ENCODE measurements at regions not wholly inside any gene's neighbourhood (a gene's known extent, or its start where the extent isn't known, plus 50 kb on each side); places are given as distances from the start of the nearest gene placed in this dataset.

GRCh38 chr11:92300876-92301275 lies 76.3 kb downstream of the FAT3 start:
- no peak for DNase-seq
- H3K27me3 Mint-ChIP-seq = no peaks in the 10 kb centered on the region
- no peak for TF ChIP-seq CTCF (IDR thresholded peaks at IDR 0.05)
- intact Hi-C loops (cut with micrococcal nuclease) = no loop called here
- POLR2A ChIA-PET = no interaction called here
- no peaks in the 10 kb centered on the region for H3K36me3 Mint-ChIP-seq (ENCODE audit: low read depth)
- H3K4me3 Mint-ChIP-seq = no peak overlapping the region
- H3K27ac Mint-ChIP-seq = no peak overlapping the region
- H3K4me1 Mint-ChIP-seq = no peaks in the 10 kb centered on the region
- CTCF ChIA-PET = no interaction called here
- peaks cover 3% of the 10 kb centered on the region for H3K9me3 Mint-ChIP-seq
- ATAC-seq (ENCODE audit: low read depth) = no peak

GRCh38 chr11:92302770-92303169 lies 78.2 kb downstream of the FAT3 start:
- no peak overlapping the region for H3K27ac Mint-ChIP-seq
- no peak overlapping the region for H3K4me3 Mint-ChIP-seq
- ChIA-PET POLR2A (no interaction called here), CTCF (no interaction called here)
- no peak for DNase-seq
- ATAC-seq (ENCODE audit: low read depth) = no peak
- H3K4me1 Mint-ChIP-seq = no peaks in the 10 kb centered on the region
- no peaks in the 10 kb centered on the region for H3K27me3 Mint-ChIP-seq
- H3K36me3 Mint-ChIP-seq (ENCODE audit: low read depth) = no peaks in the 10 kb centered on the region
- no peaks in the 10 kb centered on the region for H3K9me3 Mint-ChIP-seq
- intact Hi-C loops (cut with micrococcal nuclease) = no loop called here
- TF ChIP-seq CTCF (IDR thresholded peaks at IDR 0.05) = no peak

GRCh38 chr11:92304271-92304670 lies 79.7 kb downstream of the FAT3 start:
- POLR2A ChIA-PET = no interaction called here

GRCh38 chr11:92306966-92307510 lies 82.4 kb downstream of the FAT3 start:
- intact Hi-C loops (cut with micrococcal nuclease) = no loop called here
- no peak for ATAC-seq (ENCODE audit: low read depth)
- CTCF ChIA-PET = no interaction called here

More at GRCh38 chr11:92304271-92304670, 79.7 kb downstream of the FAT3 start:
- Mint-ChIP-seq H3K27me3 (no peaks in the 10 kb centered on the region), H3K9me3 (no peaks in the 10 kb centered on the region), H3K36me3 (ENCODE audit: low read depth) (no peaks in the 10 kb centered on the region), H3K4me3 (no peak overlapping the region), H3K27ac (no peak overlapping the region), H3K4me1 (no peaks in the 10 kb centered on the region)
- no peak for TF ChIP-seq CTCF (IDR thresholded peaks at IDR 0.05)
- no peak for DNase-seq
- intact Hi-C loops (cut with micrococcal nuclease) = no loop called here
- CTCF ChIA-PET = no interaction called here
- no peak for ATAC-seq (ENCODE audit: low read depth)

GRCh38 chr11:92308366-92308765 lies 83.7 kb downstream of the FAT3 start:
- no peaks in the 10 kb centered on the region for H3K27me3 Mint-ChIP-seq
- no peaks in the 10 kb centered on the region for H3K36me3 Mint-ChIP-seq (ENCODE audit: low read depth)
- no peaks in the 10 kb centered on the region for H3K4me1 Mint-ChIP-seq
- no peaks in the 10 kb centered on the region for H3K9me3 Mint-ChIP-seq
- DNase-seq (no peak), ATAC-seq (ENCODE audit: low read depth) (no peak)
- POLR2A ChIA-PET = no interaction called here
- no peak for TF ChIP-seq CTCF (IDR thresholded peaks at IDR 0.05)
- no peak overlapping the region for H3K4me3 Mint-ChIP-seq
- CTCF ChIA-PET = no interaction called here
- H3K27ac Mint-ChIP-seq = no peak overlapping the region
- intact Hi-C loops (cut with micrococcal nuclease) = no loop called here

More at GRCh38 chr11:92306966-92307510, 82.4 kb downstream of the FAT3 start:
- POLR2A ChIA-PET = no interaction called here
- Mint-ChIP-seq H3K27ac (no peak overlapping the region), H3K27me3 (no peaks in the 10 kb centered on the region), H3K36me3 (ENCODE audit: low read depth) (no peaks in the 10 kb centered on the region), H3K9me3 (no peaks in the 10 kb centered on the region), H3K4me1 (no peaks in the 10 kb centered on the region), H3K4me3 (no peak overlapping the region)
- no peak for TF ChIP-seq CTCF (IDR thresholded peaks at IDR 0.05)
- DNase-seq = no peak

Data from activated B cell treated with CpG ODN at 0.5 μM for 24 hours (primary cell).